Ovary (tissue), 7 donors: ENCODE measurements at regions not wholly inside any gene's neighbourhood (a gene's known extent, or its start where the extent isn't known, plus 50 kb on each side); places are given as distances from the start of the nearest gene placed in this dataset.

Source experiments
- DNase-seq, 5 donors: peaks; one replicate each; pipeline ENCODE4 v3.0.0-alpha.2; 2019 to 2020
- H3K27ac ChIP-seq, 2 donors: fragments of 200-600 bp; one replicate each; pipeline versions ENCODE4 v1.5.1 to v1.8.0; 2019 to 2022
- H3K27me3 ChIP-seq: fragments of 200-600 bp; one replicate; pipeline ENCODE4 v1.8.0; 2022
- H3K36me3 ChIP-seq: fragments of 200-600 bp; sonication (generic); one replicate; pipeline ENCODE4 v1.5.1; 2019
- H3K4me1 ChIP-seq: one replicate; pipeline ENCODE4 v1.8.1; 2013; ENCODE audit warnings: mild to moderate bottlenecking, moderate library complexity; ENCODE audit not compliant: insufficient read depth
- H3K4me3 ChIP-seq: fragments of 200-600 bp; sonication (generic); one replicate; pipeline ENCODE4 v1.5.1; 2017
- H3K9me3 ChIP-seq, 2 donors: fragments of 200-600 bp in 1 of 2; sonication (generic) in 1 of 2; one replicate each; pipeline versions ENCODE4 v1.5.1 to v1.8.1; 2013 to 2019; ENCODE audit warnings: mild to moderate bottlenecking in 1 of 2, moderate library complexity in 1 of 2
- CTCF ChIP-seq, 3 donors: fragments of 450-650 bp in 2 of 3; fragments of 200-600 bp in 1 of 3; IDR thresholded peaks; one replicate each; pipeline versions ENCODE4 v1.5.1 to v1.8.0; 2016 to 2022; ENCODE audit warnings: antibody characterized with exemption in 3 of 3, mild to moderate bottlenecking in 1 of 3
- EP300 ChIP-seq: sonication (generic); formaldehyde crosslinking; IDR thresholded peaks from one replicate; pipeline ENCODE4 v1.6.1; 2017; ENCODE audit warnings: antibody characterized with exemption
- POLR2A ChIP-seq: fragments of 450-650 bp; IDR thresholded peaks from one replicate; pipeline ENCODE4 v1.6.1; 2017; ENCODE audit warnings: antibody characterized with exemption, mild to moderate bottlenecking, moderate library complexity
- WGBS, 3 donors: extraction: QIAGEN DNeasy Blood & Tissue Kit in 1 of 3; methylation state at CpG; one replicate each; pipeline versions ENCODE4 v1.1.5 to v1.1.7; 2013 to 2017; 5-methylcytosine and 5-hydroxymethylcytosine counted together
- intact Hi-C, 4 donors: fragments of 100-400 bp; cut with DNase I; formaldehyde crosslinking; loops; one replicate each; pipeline versions ENCODE4 v1.11.0 to v1.15.1; 2022 to 2023
- donor health status: DM: no; HTN: no; CAD: no; lungs with moderate emphysema.
- donor health status: DM: no; HTN: no; CAD: no.
- donor health status: Bipolar disorder and iron deficiency.
- donor health status: DM: no; HTN: no; CAD: no.
- donor health status: DM: yes; HTN: yes; CAD: no.

- Histone ChIP-seq H3K36me3 (no peaks in the 10 kb centered on the region), H3K27ac (no peak overlapping the region), H3K4me3 (no peak overlapping the region), H3K4me1 (no peaks in the 10 kb centered on the region), H3K27me3 (no peaks in the 10 kb centered on the region), H3K9me3 (no peaks in the 10 kb centered on the region)
- no peak for TF ChIP-seq CTCF (IDR thresholded peaks at IDR 0.05)
- TF ChIP-seq EP300 = no peak
- no peak for TF ChIP-seq POLR2A
- DNase-seq = no peak
- intact Hi-C loops = no loop called here
- 46 to 55% (median 54%) methylated on average over 5 of the region's 5 CpGs for WGBS, 3 donors
These were observed 269.2 kb downstream of the CBLL2 start for GRCh38 chrX:22541926-22542325.

GRCh38 chrX:22542641-22543040, 269.9 kb downstream of the CBLL2 start:
- no peaks in the 10 kb centered on the region for H3K4me1 ChIP-seq
- DNase-seq = no peak
- TF ChIP-seq CTCF (IDR thresholded peaks at IDR 0.05) = no peak
- TF ChIP-seq POLR2A = no peak
- no peak for TF ChIP-seq EP300
- no peaks in the 10 kb centered on the region for H3K9me3 ChIP-seq
- no peak overlapping the region for H3K27ac ChIP-seq
- intact Hi-C loops = no loop called here
- H3K27me3 ChIP-seq = no peaks in the 10 kb centered on the region
- no peak overlapping the region for H3K4me3 ChIP-seq
- H3K36me3 ChIP-seq = no peaks in the 10 kb centered on the region
- WGBS, 3 donors = 75 to 79% (median 78%) methylated on average over 3 of the region's 3 CpGs

GRCh38 chrX:22559506-22559905, 286.8 kb downstream of the CBLL2 start:
- H3K27ac ChIP-seq = no peak overlapping the region
- 39 to 54% (median 51%) methylated on average over 4 of the region's 4 CpGs for WGBS, 3 donors
- no peaks in the 10 kb centered on the region for H3K4me1 ChIP-seq
- H3K36me3 ChIP-seq = no peaks in the 10 kb centered on the region
- no peak overlapping the region for H3K4me3 ChIP-seq
- H3K27me3 ChIP-seq = no peaks in the 10 kb centered on the region
- no peaks in the 10 kb centered on the region for H3K9me3 ChIP-seq
- TF ChIP-seq CTCF (IDR thresholded peaks at IDR 0.05) = no peak
- TF ChIP-seq POLR2A = no peak
- TF ChIP-seq EP300 = no peak
- intact Hi-C loops = no loop called here
- DNase-seq = no peak

DNA sequence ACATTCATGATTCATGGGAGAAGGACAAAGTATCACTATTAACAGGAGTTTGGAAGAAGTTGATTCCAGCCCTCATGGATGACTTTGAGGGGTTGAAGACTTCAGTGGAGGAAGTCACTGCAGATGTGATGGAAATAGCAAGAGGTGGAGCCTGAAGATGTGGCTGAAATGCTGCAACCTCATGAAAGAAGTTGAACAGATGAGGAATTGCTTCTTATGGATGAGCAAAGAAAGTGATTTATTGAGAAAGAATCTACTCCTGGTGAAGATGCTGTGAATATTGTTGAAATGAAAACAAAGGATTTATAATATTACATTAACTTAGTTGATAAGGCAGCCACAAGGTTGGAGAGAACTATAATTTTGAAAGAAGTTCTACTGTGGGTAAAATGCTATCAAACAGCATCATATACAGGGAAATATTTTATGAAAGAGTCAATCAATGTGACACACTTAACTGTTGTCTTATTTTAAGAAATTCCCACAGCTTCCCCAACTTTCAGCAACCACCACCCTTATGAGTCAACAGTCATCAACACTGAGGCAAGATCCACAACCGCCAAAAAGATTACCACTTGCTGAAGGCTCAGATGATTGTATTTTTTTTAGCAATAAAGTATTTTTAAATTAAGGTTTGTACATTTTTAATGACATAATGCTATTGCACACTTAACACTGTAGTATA, 302.6 kb downstream of the CBLL2 start:
- intact Hi-C loops = no loop called here
- no peaks in the 10 kb centered on the region for H3K4me1 ChIP-seq
- DNase-seq = no peak
- WGBS, 3 donors = 76 to 89% (median 77%) methylated on average over 1 of the region's 1 CpG
- H3K27ac ChIP-seq = no peak overlapping the region
- TF ChIP-seq EP300 (no peak), CTCF (IDR thresholded peaks at IDR 0.05) (no peak), POLR2A (no peak)
- H3K9me3 ChIP-seq = no peaks in the 10 kb centered on the region
- H3K4me3 ChIP-seq = no peak overlapping the region
- no peaks in the 10 kb centered on the region for H3K27me3 ChIP-seq
- no peaks in the 10 kb centered on the region for H3K36me3 ChIP-seq
